GM23248 (cell line): ENCODE measurements at regions not wholly inside any gene's neighbourhood (a gene's known extent, or its start where the extent isn't known, plus 50 kb on each side); places are given as distances from the start of the nearest gene placed in this dataset.

Experiments used
- DNase-seq: peaks from one replicate; pipeline ENCODE4 v3.0.0-alpha.2; 2015
- H2AFZ ChIP-seq: fragments of 200-600 bp; sonication (generic); 2 replicates; pipeline ENCODE4 v1.6.1; 2016; ENCODE audit warnings: antibody characterized with exemption
- H3F3A ChIP-seq: fragments of 200-600 bp; sonication (generic); 2 replicates; pipeline ENCODE4 v1.6.1; 2016; ENCODE audit warnings: mild to moderate bottlenecking, antibody characterized with exemption, mixed run types; ENCODE audit not compliant: insufficient read depth
- H3K27ac ChIP-seq: fragments of 200-600 bp; sonication (generic); 2 replicates; pipeline ENCODE4 v1.5.1; 2016; ENCODE audit warnings: mild to moderate bottlenecking
- H3K27me3 ChIP-seq: fragments of 200-600 bp; sonication (generic); replicated peaks from 2 replicates; pipeline ENCODE4 v1.6.1; 2016; ENCODE audit warnings: mild to moderate bottlenecking; ENCODE audit not compliant: insufficient read depth
- H3K36me3 ChIP-seq: fragments of 200-600 bp; sonication (generic); 2 replicates; pipeline ENCODE4 v1.6.1; 2016; ENCODE audit warnings: low read depth, mild to moderate bottlenecking
- H3K4me1 ChIP-seq: fragments of 200-600 bp; sonication (generic); 2 replicates; pipeline ENCODE4 v1.6.1; 2016; ENCODE audit warnings: mild to moderate bottlenecking; ENCODE audit not compliant: insufficient read depth
- H3K4me2 ChIP-seq: fragments of 200-600 bp; sonication (generic); one replicate; pipeline ENCODE4 v1.6.1; 2016; ENCODE audit warnings: mild to moderate bottlenecking; ENCODE audit not compliant: unreplicated experiment
- H3K4me3 ChIP-seq: fragments of 200-600 bp; sonication (generic); 2 replicates; pipeline ENCODE4 v1.5.1; 2016; ENCODE audit warnings: mild to moderate bottlenecking
- H3K79me2 ChIP-seq: fragments of 200-600 bp; sonication (generic); 2 replicates; pipeline ENCODE4 v1.6.1; 2016; ENCODE audit warnings: mild to moderate bottlenecking; ENCODE audit not compliant: insufficient read depth
- H3K9ac ChIP-seq: fragments of 200-600 bp; sonication (generic); 2 replicates; pipeline ENCODE4 v1.6.1; 2016; ENCODE audit warnings: mild to moderate bottlenecking
- H3K9me2 ChIP-seq: fragments of 200-600 bp; sonication (generic); 2 replicates; pipeline ENCODE4 v1.6.1; 2016; ENCODE audit warnings: mixed run types, mild to moderate bottlenecking, moderate library complexity; ENCODE audit not compliant: insufficient read depth
- H3K9me3 ChIP-seq: fragments of 200-600 bp; sonication (generic); one replicate; pipeline ENCODE4 v1.6.1; 2017; ENCODE audit warnings: low read depth
- H4K20me1 ChIP-seq: fragments of 200-600 bp; sonication (generic); 2 replicates; pipeline ENCODE4 v1.6.0; 2016; ENCODE audit not compliant: insufficient read depth
- EZH2 ChIP-seq: fragments of 200-600 bp; sonication (generic); IDR thresholded peaks from 2 replicates; pipeline ENCODE4 v1.6.1; 2018; ENCODE audit warnings: antibody characterized with exemption, mild to moderate bottlenecking; ENCODE audit not compliant: insufficient read depth, poor library complexity, severe bottlenecking
- EZH2phosphoT487 ChIP-seq: fragments of 200-600 bp; sonication (generic); IDR thresholded peaks from 2 replicates; pipeline ENCODE4 v1.6.1; 2018; ENCODE audit warnings: antibody characterized with exemption, moderate library complexity, mild to moderate bottlenecking, low read depth; ENCODE audit not compliant: insufficient read depth
- WGBS, 2 experiments: methylation state at CpG; one replicate each; pipeline ENCODE4 v1.1.6; 2015 to 2017; ENCODE audit warnings: low lambda C conversion rate in 2 of 2, low coverage in 1 of 2; ENCODE audit errors: missing lambda C conversion rate in 2 of 2; 5-methylcytosine and 5-hydroxymethylcytosine counted together
- in situ Hi-C: fragments of 300-500 bp; cut with MboI; formaldehyde crosslinking; loops from 2 replicates; pipeline ENCODE4 v1.15.0; 2020

GRCh38 chr2:16048466-16048865, 108.1 kb downstream of the MYCN start:
- H3K36me3 ChIP-seq, result no peaks in the 10 kb centered on the region
- WGBS, 2 experiments, result 9 to 14% methylated on average over 4 of the region's 4 CpGs
- no peaks in the 10 kb centered on the region for H3K4me1 ChIP-seq
- TF ChIP-seq EZH2phosphoT487 (no peak), EZH2 (no peak)
- no peak overlapping the region for H3K4me2 ChIP-seq
- H3K27ac ChIP-seq, result no peak overlapping the region
- no peak overlapping the region for H3K4me3 ChIP-seq
- in situ Hi-C loops, result no loop called here
- no peaks in the 10 kb centered on the region for H3F3A ChIP-seq
- no peaks in the 10 kb centered on the region for H3K9me3 ChIP-seq
- H3K9ac ChIP-seq, result no peak overlapping the region
- H3K27me3 ChIP-seq, result no peaks in the 10 kb centered on the region
- no peaks in the 10 kb centered on the region for H3K9me2 ChIP-seq
- no peaks in the 10 kb centered on the region for H3K79me2 ChIP-seq
- H2AFZ ChIP-seq, result no peak overlapping the region
- no peaks in the 10 kb centered on the region for H4K20me1 ChIP-seq
- DNase-seq, result no peak

GRCh38 chr2:16047701-16048100, 107.4 kb downstream of the MYCN start:
- no peaks in the 10 kb centered on the region for H4K20me1 ChIP-seq
- H3K36me3 ChIP-seq, result no peaks in the 10 kb centered on the region
- no peaks in the 10 kb centered on the region for H3K4me1 ChIP-seq
- H3K9me3 ChIP-seq, result no peaks in the 10 kb centered on the region
- in situ Hi-C loops, result no loop called here
- H3K9me2 ChIP-seq, result no peaks in the 10 kb centered on the region
- TF ChIP-seq EZH2, result no peak
- H3K9ac ChIP-seq, result no peak overlapping the region
- H3K27me3 ChIP-seq, result no peaks in the 10 kb centered on the region
- H2AFZ ChIP-seq, result no peak overlapping the region
- H3K79me2 ChIP-seq, result no peaks in the 10 kb centered on the region
- WGBS, 2 experiments, result 32 to 35% methylated on average over 9 of the region's 9 CpGs
- no peak overlapping the region for H3K4me2 ChIP-seq
- H3K27ac ChIP-seq, result no peak overlapping the region
- DNase-seq, result no peak
- no peaks in the 10 kb centered on the region for H3F3A ChIP-seq
- H3K4me3 ChIP-seq, result no peak overlapping the region

GRCh38 chr2:16046649-16047048, 106.3 kb downstream of the MYCN start:
- H3K79me2 ChIP-seq, result no peaks in the 10 kb centered on the region
- no peaks in the 10 kb centered on the region for H3K27me3 ChIP-seq
- H3K4me3 ChIP-seq, result no peak overlapping the region
- no peak overlapping the region for H3K4me2 ChIP-seq
- in situ Hi-C loops, result no loop called here
- H3K9me3 ChIP-seq, result no peaks in the 10 kb centered on the region
- H3K4me1 ChIP-seq, result no peaks in the 10 kb centered on the region
- no peak for TF ChIP-seq EZH2
- TF ChIP-seq EZH2phosphoT487, result no peak
- H3F3A ChIP-seq, result no peaks in the 10 kb centered on the region
- 44 to 59% methylated on average over 2 of the region's 2 CpGs for WGBS, 2 experiments
- H3K27ac ChIP-seq, result no peak overlapping the region
- H3K9ac ChIP-seq, result no peak overlapping the region
- H3K36me3 ChIP-seq, result no peaks in the 10 kb centered on the region
- H2AFZ ChIP-seq, result no peak overlapping the region
- H4K20me1 ChIP-seq, result no peaks in the 10 kb centered on the region
- no peak for DNase-seq
- H3K9me2 ChIP-seq, result no peaks in the 10 kb centered on the region

GRCh38 chr2:16045653-16046352, 105.5 kb downstream of the MYCN start:
- Histone ChIP-seq H2AFZ (no peak overlapping the region), H3K4me1 (no peaks in the 10 kb centered on the region), H3K27me3 (no peaks in the 10 kb centered on the region), H3K36me3 (no peaks in the 10 kb centered on the region), H3K79me2 (no peaks in the 10 kb centered on the region), H3K4me2 (no peak overlapping the region), H4K20me1 (no peaks in the 10 kb centered on the region), H3K9me2 (no peaks in the 10 kb centered on the region), H3K9ac (no peak overlapping the region), H3F3A (no peaks in the 10 kb centered on the region), H3K27ac (no peak overlapping the region), H3K9me3 (no peaks in the 10 kb centered on the region), H3K4me3 (no peak overlapping the region)
- no peak for DNase-seq
- 25 to 31% methylated on average over 6 of the region's 6 CpGs for WGBS, 2 experiments
- TF ChIP-seq EZH2 (no peak), EZH2phosphoT487 (no peak)
- in situ Hi-C loops, result no loop called here
